Testis (tissue), 2 donors: ENCODE measurements at regions not wholly inside any gene's neighbourhood (a gene's known extent, or its start where the extent isn't known, plus 50 kb on each side); places are given as distances from the start of the nearest gene placed in this dataset.

Experiments used
- DNase-seq: peaks from one replicate; pipeline ENCODE4 v3.0.0-alpha.2; 2019
- H3K27ac ChIP-seq, 2 donors: fragments of 200-600 bp; sonication (generic); one replicate each; pipeline ENCODE4 v1.5.1; 2019
- H3K27me3 ChIP-seq: fragments of 200-600 bp; sonication (generic); one replicate; pipeline ENCODE4 v1.5.1; 2019
- H3K36me3 ChIP-seq: fragments of 200-600 bp; sonication (generic); one replicate; pipeline ENCODE4 v1.5.1; 2017; ENCODE audit warnings: low read depth; ENCODE audit errors: missing control alignments
- H3K4me1 ChIP-seq: fragments of 200-600 bp; sonication (generic); one replicate; pipeline ENCODE4 v1.5.1; 2019
- H3K4me3 ChIP-seq, 2 donors: fragments of 200-600 bp; sonication (generic); one replicate each; pipeline ENCODE4 v1.5.1; 2017 to 2019
- H3K9me3 ChIP-seq: fragments of 200-600 bp; sonication (generic); one replicate; pipeline ENCODE4 v1.5.1; 2017
- CTCF ChIP-seq, 3 experiments: fragments of 450-650 bp in 2 of 3; fragments of 200-600 bp in 1 of 3; sonication (generic) in 1 of 3; IDR thresholded peaks; one replicate each; pipeline ENCODE4 v1.5.1; 2016 to 2019; ENCODE audit warnings: antibody characterized with exemption in 3 of 3, mild to moderate bottlenecking in 2 of 3, moderate library complexity in 1 of 3
- POLR2A ChIP-seq: fragments of 450-650 bp; IDR thresholded peaks from one replicate; pipeline ENCODE4 v1.6.1; 2017; ENCODE audit warnings: antibody characterized with exemption, mild to moderate bottlenecking, moderate library complexity
- WGBS, 2 donors: methylation state at CpG; one replicate each; pipeline ENCODE4 v1.1.5; 2018; 5-methylcytosine and 5-hydroxymethylcytosine counted together
- intact Hi-C: fragments of 100-400 bp; cut with DNase I; formaldehyde crosslinking; loops from one replicate; pipeline ENCODE4 v1.15.1; 2023; ENCODE audit warnings: low total_unique reads

DNA sequence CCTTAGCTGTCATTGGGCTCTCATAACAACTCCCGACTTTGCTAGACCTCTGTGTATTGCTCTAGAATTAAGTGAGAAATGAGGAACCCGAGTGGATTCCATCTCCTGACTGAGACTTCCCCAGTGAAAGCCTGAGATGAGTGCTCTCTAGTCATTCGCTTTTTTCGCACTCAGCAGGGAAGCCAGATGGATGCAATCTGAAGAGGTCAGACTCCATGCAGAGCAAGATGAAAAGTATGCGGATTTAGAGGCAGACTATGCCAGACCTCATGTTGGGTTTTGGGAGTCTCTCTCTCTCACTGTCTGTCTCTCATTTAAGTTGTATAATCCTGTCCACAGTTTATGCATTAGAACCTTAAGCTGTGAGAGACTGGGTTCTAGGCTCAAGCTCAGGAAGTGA, 88.6 kb downstream of the SLC5A7 start:
- Histone ChIP-seq H3K9me3 (no peaks in the 10 kb centered on the region), H3K27ac (no peak overlapping the region), H3K4me3 (no peak overlapping the region), H3K36me3 (no peaks in the 10 kb centered on the region), H3K27me3 (no peaks in the 10 kb centered on the region), H3K4me1 (no peaks in the 10 kb centered on the region)
- intact Hi-C loops = no loop called here
- 61 to 70% methylated on average over 5 of the region's 5 CpGs for WGBS, 2 donors
- TF ChIP-seq CTCF (IDR thresholded peaks at IDR 0.05) (no peak), POLR2A (no peak)
- DNase-seq = no peak

DNA sequence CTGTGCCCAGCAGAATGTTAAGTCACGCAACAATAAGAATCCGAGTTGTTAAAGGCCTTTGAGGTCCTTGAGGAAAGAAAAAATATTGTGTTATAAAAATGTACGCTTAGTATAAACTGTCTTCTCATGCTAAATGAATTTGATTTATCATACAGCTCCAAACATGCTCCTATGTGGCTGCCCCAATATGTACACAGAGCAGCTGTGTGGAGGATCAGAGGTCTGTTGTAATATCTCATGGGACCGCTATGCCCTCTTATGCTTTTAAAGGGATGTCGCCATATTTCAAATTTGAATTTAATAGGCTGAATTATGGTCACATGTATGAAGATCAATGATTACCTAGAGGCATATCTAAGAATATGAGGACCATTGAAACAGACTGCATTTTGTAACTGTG, 90.2 kb downstream of the SLC5A7 start:
- H3K4me1 ChIP-seq = no peaks in the 10 kb centered on the region
- H3K9me3 ChIP-seq = no peaks in the 10 kb centered on the region
- no peak overlapping the region for H3K27ac ChIP-seq
- no peak overlapping the region for H3K4me3 ChIP-seq
- intact Hi-C loops = no loop called here
- no peaks in the 10 kb centered on the region for H3K36me3 ChIP-seq
- 90 to 95% methylated on average over 5 of the region's 5 CpGs for WGBS, 2 donors
- no peak for DNase-seq
- no peaks in the 10 kb centered on the region for H3K27me3 ChIP-seq
- TF ChIP-seq POLR2A (no peak), CTCF (IDR thresholded peaks at IDR 0.05) (no peak)

DNA sequence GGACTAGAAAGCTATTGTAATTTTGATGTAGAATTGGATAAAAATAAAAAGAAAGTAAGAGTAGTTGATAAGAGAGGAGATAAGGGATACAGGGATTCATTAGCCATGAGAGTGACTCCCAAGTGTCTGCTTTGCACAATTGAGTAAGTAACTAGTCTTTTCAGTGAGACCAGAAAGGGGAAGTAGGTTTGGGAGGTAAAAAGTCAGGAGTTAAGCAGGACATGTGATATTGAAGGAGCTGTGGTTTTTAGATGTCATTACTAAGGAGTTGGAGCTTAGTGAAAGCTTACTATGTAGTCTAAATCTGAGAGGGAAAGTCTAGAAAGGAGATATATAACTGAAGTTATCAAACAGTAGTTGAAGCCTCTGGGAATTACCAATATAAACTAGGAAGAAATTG, 93.4 kb downstream of the SLC5A7 start:
- TF ChIP-seq CTCF (IDR thresholded peaks at IDR 0.05) = no peak
- TF ChIP-seq POLR2A = no peak
- intact Hi-C loops = no loop called here
- no peaks in the 10 kb centered on the region for H3K4me1 ChIP-seq
- H3K36me3 ChIP-seq = no peaks in the 10 kb centered on the region
- no peaks in the 10 kb centered on the region for H3K27me3 ChIP-seq
- no peak overlapping the region for H3K4me3 ChIP-seq
- no peaks in the 10 kb centered on the region for H3K9me3 ChIP-seq
- no peak overlapping the region for H3K27ac ChIP-seq
- no peak for DNase-seq

DNA sequence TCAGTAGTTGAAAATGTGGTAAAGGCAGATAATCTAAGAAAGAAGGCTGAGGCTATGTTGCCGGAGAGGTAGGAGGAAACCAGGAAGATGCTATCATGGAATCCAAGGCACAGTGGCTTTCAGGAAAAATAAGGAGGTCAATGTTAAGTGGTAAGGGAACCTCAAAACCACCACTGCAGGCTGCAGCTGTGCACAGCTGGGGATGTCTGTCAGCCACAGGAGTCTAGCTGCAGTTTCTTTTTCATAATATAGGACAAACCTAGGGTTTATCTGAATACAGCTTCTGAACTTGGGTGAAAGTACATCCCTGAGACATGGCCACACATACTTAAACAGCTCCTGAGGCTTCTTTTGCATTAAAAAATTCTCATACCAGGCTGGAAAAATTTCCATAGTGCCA, 93.9 kb downstream of the SLC5A7 start:
- Histone ChIP-seq H3K4me1 (no peaks in the 10 kb centered on the region), H3K27me3 (no peaks in the 10 kb centered on the region), H3K36me3 (no peaks in the 10 kb centered on the region), H3K27ac (no peak overlapping the region), H3K4me3 (no peak overlapping the region), H3K9me3 (no peaks in the 10 kb centered on the region)
- intact Hi-C loops = no loop called here
- no peak for DNase-seq
- WGBS, 2 donors = 58 to 71% methylated on average over 1 of the region's 1 CpG
- TF ChIP-seq POLR2A (no peak), CTCF (IDR thresholded peaks at IDR 0.05) (no peak)

DNA sequence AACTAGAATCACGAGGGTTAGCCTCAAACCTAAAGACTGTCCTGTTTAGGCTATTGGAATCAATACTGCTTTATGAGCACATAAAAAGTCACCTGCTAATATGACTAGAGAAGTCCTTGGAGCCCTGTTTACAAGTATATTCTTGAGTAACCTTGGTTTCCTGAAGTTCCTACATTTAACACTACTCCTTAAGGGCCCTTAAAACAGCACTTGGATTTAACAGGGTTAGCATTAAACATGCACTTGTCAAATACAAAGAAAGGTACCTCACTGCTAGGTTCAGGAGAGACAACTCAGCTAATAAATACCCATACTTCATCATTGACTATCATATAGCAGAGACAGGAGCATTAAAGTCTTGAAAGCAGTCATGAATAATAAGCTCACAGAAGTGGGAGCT, 96.7 kb downstream of the SLC5A7 start:
- Histone ChIP-seq H3K36me3 (no peaks in the 10 kb centered on the region), H3K27ac (no peak overlapping the region), H3K4me3 (no peak overlapping the region), H3K9me3 (no peaks in the 10 kb centered on the region), H3K27me3 (no peaks in the 10 kb centered on the region), H3K4me1 (no peaks in the 10 kb centered on the region)
- TF ChIP-seq POLR2A = no peak
- TF ChIP-seq CTCF (IDR thresholded peaks at IDR 0.05) = no peak
- intact Hi-C loops = no loop called here
- no peak for DNase-seq
- 94 to 96% methylated on average over 1 of the region's 1 CpG for WGBS, 2 donors
